Left hindlimb (tissue), 1 donor: ENCODE measurements at regions not wholly inside any gene's neighbourhood (a gene's known extent, or its start where the extent isn't known, plus 50 kb on each side); places are given as distances from the start of the nearest gene placed in this dataset.

Source experiments
- DNase-seq: peaks from one replicate; pipeline ENCODE4 v3.0.0-alpha.2; 2018

- no peak for DNase-seq
Observed at GRCh38 chr4:11727903-11728564, 299.3 kb upstream of the HS3ST1 start.

GRCh38 chr4:11724731-11725130 lies 296.0 kb upstream of the HS3ST1 start:
- no peak for DNase-seq

GRCh38 chr4:11722223-11722622 lies 293.5 kb upstream of the HS3ST1 start:
- no peak for DNase-seq

GRCh38 chr4:11720292-11720691 lies 291.6 kb upstream of the HS3ST1 start:
- no peak for DNase-seq

- no peak for DNase-seq
Observed at GRCh38 chr4:11719879-11720278, 291.2 kb upstream of the HS3ST1 start.

- no peak for DNase-seq
Observed at GRCh38 chr4:11715753-11716521, 287.2 kb upstream of the HS3ST1 start.

GRCh38 chr4:11710453-11711093 lies 281.9 kb upstream of the HS3ST1 start:
- no peak for DNase-seq

GRCh38 chr4:11704186-11704830 lies 275.6 kb upstream of the HS3ST1 start:
- no peak for DNase-seq

- no peak for DNase-seq
Observed at GRCh38 chr4:11702886-11703557, 274.3 kb upstream of the HS3ST1 start.

- DNase-seq: no peak
Observed at GRCh38 chr4:11701966-11702725, 273.5 kb upstream of the HS3ST1 start.

- no peak for DNase-seq
Observed at GRCh38 chr4:11700751-11701226, 272.1 kb upstream of the HS3ST1 start.

- DNase-seq: no peak
Observed at GRCh38 chr4:11698846-11699590, 270.3 kb upstream of the HS3ST1 start.

GRCh38 chr4:11698033-11698432 lies 269.3 kb upstream of the HS3ST1 start:
- DNase-seq: no peak

GRCh38 chr4:11693693-11694092 lies 265.0 kb upstream of the HS3ST1 start:
- DNase-seq: no peak

- DNase-seq: no peak
Observed at GRCh38 chr4:11691236-11691635, 262.5 kb upstream of the HS3ST1 start.

GRCh38 chr4:11687727-11688126 lies 259.0 kb upstream of the HS3ST1 start:
- DNase-seq: no peak

GRCh38 chr4:11685481-11685880 lies 256.8 kb upstream of the HS3ST1 start:
- no peak for DNase-seq

- no peak for DNase-seq
Observed at GRCh38 chr4:11675051-11675800, 246.5 kb upstream of the HS3ST1 start.

- no peak for DNase-seq
Observed at GRCh38 chr4:11670304-11670703, 241.6 kb upstream of the HS3ST1 start.

- no peak for DNase-seq
Observed at GRCh38 chr4:11669156-11669555, 240.5 kb upstream of the HS3ST1 start.
